CD4-positive, alpha-beta T cell (primary cell): ENCODE measurements at regions not wholly inside any gene's neighbourhood (a gene's known extent, or its start where the extent isn't known, plus 50 kb on each side); places are given as distances from the start of the nearest gene placed in this dataset.
"Not testable (repeated sequence)": the region's sequence is repeated elsewhere in the genome, so short reads cannot be mapped to it uniquely, and the experiment has no call there.

Experiments
- ATAC-seq: fragments of 200-7000 bp; cut with Tn5 transposase; one replicate; pipeline ENCODE4 v1.10.0; 2022; ENCODE audit warnings: mild to moderate bottlenecking; ENCODE audit not compliant: poor library complexity
- CTCF ChIA-PET: fragments of 350-600 bp; sonication (Branson Sonifier 250); formaldehyde crosslinking; loops from one replicate; lab custom pipeline; 2021; ENCODE audit warnings: antibody characterized with exemption, inconsistent platforms; lab: Charles Lee
- POLR2A ChIA-PET: fragments of 350-600 bp; sonication (Branson Sonifier 250); formaldehyde crosslinking; loops from one replicate; lab custom pipeline; 2021; ENCODE audit warnings: antibody characterized with exemption, inconsistent platforms; lab: Charles Lee
- DNase-seq, 14 experiments: peaks; one replicate each; pipeline ENCODE4 v3.0.0-alpha.2; 2013 to 2020; ENCODE audit warnings: mixed read lengths in 2 of 14
- H3K27ac ChIP-seq, 2 donors: one replicate each; pipeline versions ENCODE4 v1.5.1 to v1.7.0; 2013; ENCODE audit warnings: low read length in 2 of 2, low read depth in 1 of 2, mild to moderate bottlenecking in 1 of 2
- H3K27me3 ChIP-seq, 2 experiments: 1 replicate in 1 of 2; 2 replicates in 1 of 2; pipeline versions ENCODE4 v1.6.1 to v1.7.0; 2013; ENCODE audit warnings: low read length in 2 of 2, control low read depth in 1 of 2, mild to moderate bottlenecking in 1 of 2, moderate library complexity in 1 of 2; ENCODE audit not compliant: insufficient read depth in 2 of 2, control insufficient read depth in 1 of 2
- H3K36me3 ChIP-seq: one replicate; pipeline ENCODE4 v1.6.1; 2013; ENCODE audit warnings: low read length, control low read depth; ENCODE audit not compliant: insufficient read depth
- H3K4me1 ChIP-seq: one replicate; pipeline ENCODE4 v1.6.1; 2013; ENCODE audit warnings: low read length, control low read depth; ENCODE audit not compliant: insufficient read depth
- H3K4me3 ChIP-seq: one replicate; pipeline ENCODE4 v1.5.1; 2013; ENCODE audit warnings: mild to moderate bottlenecking, low read length, moderate library complexity
- H3K9me3 ChIP-seq, 2 experiments: 1 replicate in 1 of 2; 2 replicates in 1 of 2; pipeline versions ENCODE4 v1.6.1 to v1.7.0; 2013; ENCODE audit warnings: low read length in 2 of 2, mild to moderate bottlenecking in 2 of 2, control low read depth in 1 of 2, moderate library complexity in 1 of 2; ENCODE audit not compliant: control insufficient read depth in 1 of 2, insufficient read depth in 1 of 2
- H3K27ac Mint-ChIP-seq: one replicate; pipeline ENCODE4 v1.8.0; 2020; ENCODE audit warnings: mixed read lengths
- H3K27me3 Mint-ChIP-seq: one replicate; pipeline ENCODE4 v1.8.0; 2021; ENCODE audit warnings: mixed read lengths
- H3K36me3 Mint-ChIP-seq: one replicate; pipeline ENCODE4 v1.8.0; 2021; ENCODE audit warnings: low read depth, mixed read lengths
- H3K4me1 Mint-ChIP-seq: one replicate; pipeline ENCODE4 v1.8.0; 2021; ENCODE audit warnings: low read depth, mixed read lengths
- H3K4me3 Mint-ChIP-seq: one replicate; pipeline ENCODE4 v1.8.0; 2020; ENCODE audit warnings: mild to moderate bottlenecking, mixed read lengths
- H3K9me3 Mint-ChIP-seq: one replicate; pipeline ENCODE4 v1.8.0; 2020; ENCODE audit warnings: mixed read lengths
- CTCF ChIP-seq: fragments of 200-600 bp; IDR thresholded peaks from one replicate; pipeline ENCODE4 v1.8.0; 2022; ENCODE audit warnings: antibody characterized with exemption, mild to moderate bottlenecking
- intact Hi-C, 2 experiments: fragments of 100-400 bp; cut with DNase I in 1 of 2; cut with micrococcal nuclease in 1 of 2; formaldehyde crosslinking; loops; one replicate each; pipeline versions ENCODE4 v1.15.1 to v1.9.0; 2023 to 2025; cut with DNase I, micrococcal nuclease

- intact Hi-C loops, result no loop called here
- no peaks in the 10 kb centered on the region for H3K27me3 Mint-ChIP-seq
- ChIA-PET CTCF (no interaction called here), POLR2A (interaction anchor here (1.1 to 1.5 kb wide), 2 partner anchors 13 to 21 kb away, joined by 5 to 6 read pairs; no protein-coding TSS in a partner anchor)
- H3K9me3 ChIP-seq, result peaks cover 0 to 3% of the 10 kb centered on the region in 2 experiments
- no peaks in the 10 kb centered on the region for H3K27me3 ChIP-seq
- TF ChIP-seq CTCF, result no peak
- no peaks in the 10 kb centered on the region for H3K4me1 Mint-ChIP-seq
- H3K9me3 Mint-ChIP-seq, result no peaks in the 10 kb centered on the region
- no peaks in the 10 kb centered on the region for H3K4me1 ChIP-seq
- H3K27ac ChIP-seq, result no peak overlapping the region
- H3K4me3 ChIP-seq, result no peak overlapping the region
- ATAC-seq (no peak), DNase-seq (no peak)
- no peaks in the 10 kb centered on the region for H3K36me3 ChIP-seq
- H3K4me3 Mint-ChIP-seq, result no peak overlapping the region
- no peaks in the 10 kb centered on the region for H3K36me3 Mint-ChIP-seq
- no peak overlapping the region for H3K27ac Mint-ChIP-seq
Observed at GRCh38 chr7:140276001-140276400, 99.2 kb upstream of the KDM7A start.

GRCh38 chr7:140275069-140275965 lies 98.5 kb upstream of the KDM7A start:
- H3K27me3 ChIP-seq, result no peaks in the 10 kb centered on the region
- Mint-ChIP-seq H3K36me3 (no peaks in the 10 kb centered on the region), H3K4me1 (no peaks in the 10 kb centered on the region), H3K27ac (no peak overlapping the region), H3K4me3 (no peak overlapping the region), H3K9me3 (no peaks in the 10 kb centered on the region), H3K27me3 (no peaks in the 10 kb centered on the region)
- no peaks in the 10 kb centered on the region for H3K4me1 ChIP-seq
- no peaks in the 10 kb centered on the region for H3K36me3 ChIP-seq
- no peak for TF ChIP-seq CTCF
- ATAC-seq, result no peak
- intact Hi-C loops, result no loop called here
- no peak overlapping the region for H3K27ac ChIP-seq
- ChIA-PET POLR2A (interaction anchor here (0.8 to 2.1 kb wide), 4 partner anchors 12 to 98 kb away, joined by 3 to 6 read pairs (median 5); partner anchors contain the start of gene KDM7A), CTCF (no interaction called here)
- H3K4me3 ChIP-seq, result no peak overlapping the region
- H3K9me3 ChIP-seq, result peaks cover 0 to 3% of the 10 kb centered on the region in 2 experiments
- DNase-seq, result no peak

GRCh38 chr7:140273417-140273816 lies 96.6 kb upstream of the KDM7A start:
- ChIA-PET CTCF (interaction anchor here (0.5 kb wide), 1 partner anchor 56 kb away, joined by 3 read pairs; no protein-coding TSS in a partner anchor), POLR2A (interaction anchor here (1.5 to 2.1 kb wide), 2 partner anchors 10 to 96 kb away, joined by 4 to 5 read pairs; partner anchors contain the start of gene KDM7A)
- H3K36me3 Mint-ChIP-seq, result no peaks in the 10 kb centered on the region
- H3K36me3 ChIP-seq, result no peaks in the 10 kb centered on the region
- H3K27ac Mint-ChIP-seq, result no peak overlapping the region
- intact Hi-C loops, result no loop called here
- H3K4me3 Mint-ChIP-seq, result no peak overlapping the region
- H3K9me3 Mint-ChIP-seq, result no peaks in the 10 kb centered on the region
- peaks cover 0 to 3% of the 10 kb centered on the region in 2 experiments for H3K9me3 ChIP-seq
- H3K4me1 ChIP-seq, result peaks cover 3% of the 10 kb centered on the region
- DNase-seq (no peak), ATAC-seq (no peak)
- H3K27ac ChIP-seq, result no peak overlapping the region
- peaks cover 9% of the 10 kb centered on the region for H3K4me1 Mint-ChIP-seq
- H3K4me3 ChIP-seq, result no peak overlapping the region
- H3K27me3 Mint-ChIP-seq, result no peaks in the 10 kb centered on the region
- TF ChIP-seq CTCF, result no peak
- H3K27me3 ChIP-seq, result no peaks in the 10 kb centered on the region

- POLR2A ChIA-PET, result interaction anchor here (0.7 kb wide), 1 partner anchor 9 kb away, joined by 3 read pairs; no protein-coding TSS in a partner anchor
- CTCF ChIA-PET, result not testable (repeated sequence)
Observed at GRCh38 chr7:140271643-140271968, 94.8 kb upstream of the KDM7A start.

More at GRCh38 chr7:140271643-140271968, 94.8 kb upstream of the KDM7A start:
- ATAC-seq, H3K27me3 Mint-ChIP-seq, H3K4me3 ChIP-seq, H3K36me3 Mint-ChIP-seq, H3K9me3 ChIP-seq, H3K27ac Mint-ChIP-seq, H3K36me3 ChIP-seq, H3K9me3 Mint-ChIP-seq, H3K4me3 Mint-ChIP-seq, intact Hi-C loops, H3K27ac ChIP-seq, H3K27me3 ChIP-seq, DNase-seq: not testable (repeated sequence)
- H3K4me1 Mint-ChIP-seq, result peaks cover 19% of the 10 kb centered on the region
- H3K4me1 ChIP-seq, result peaks cover 13% of the 10 kb centered on the region
